Endothelial cell of umbilical vein (primary cell): ENCODE measurements at regions not wholly inside any gene's neighbourhood (a gene's known extent, or its start where the extent isn't known, plus 50 kb on each side); places are given as distances from the start of the nearest gene placed in this dataset.

ENCODE experiments used
- BruUV-seq: library from RNA; stranded (reverse); fragments of 400-500 nt; replicated peaks from 2 replicates; lab custom pipeline; 2021; lab: Mats Ljungman, UMichigan
- CTCF ChIA-PET: fragments of 300-600, 350-600 bp; sonication (Branson Sonifier 250); formaldehyde crosslinking; loops from one replicate; lab custom pipeline; 2021; ENCODE audit warnings: antibody characterized with exemption, inconsistent platforms; lab: Charles Lee
- POLR2A ChIA-PET: fragments of 300-600, 350-600 bp; sonication (Branson Sonifier 250); formaldehyde crosslinking; loops from one replicate; lab custom pipeline; 2021; ENCODE audit warnings: antibody characterized with exemption, inconsistent platforms; lab: Charles Lee
- DNase-seq: peaks from one replicate; pipeline ENCODE4 v3.0.0-alpha.2; 2011; ENCODE audit warnings: low read depth, low spot score
- FAIRE-seq: peaks from 2 replicates; lab custom pipeline; 2011; peaks lifted over from hg19 to GRCh38; lab: Jason Lieb, UNC
- H2AFZ ChIP-seq: 2 replicates; pipeline ENCODE4 v1.6.0; 2012; ENCODE audit warnings: low read depth, low read length, control low read depth, inconsistent platforms
- H3K27ac ChIP-seq: 2 replicates; pipeline ENCODE4 v1.5.1; 2011; ENCODE audit warnings: low read depth, mild to moderate bottlenecking, control low read depth, low read length, moderate library complexity; ENCODE audit not compliant: insufficient read depth
- H3K27me3 ChIP-seq, 2 experiments: 2 replicates each; pipeline versions ENCODE4 v1.6.0 to v1.6.1; 2011; ENCODE audit warnings: low read length in 2 of 2, mixed read lengths in 1 of 2; ENCODE audit not compliant: control insufficient read depth in 2 of 2, insufficient read depth in 2 of 2
- H3K36me3 ChIP-seq, 2 experiments: 2 replicates in 1 of 2; 3 replicates in 1 of 2; pipeline ENCODE4 v1.5.1; 2011; ENCODE audit warnings: low read length in 2 of 2, mild to moderate bottlenecking in 1 of 2, moderate library complexity in 1 of 2; ENCODE audit not compliant: control insufficient read depth in 2 of 2, insufficient read depth in 2 of 2; ENCODE audit errors: extremely low read depth in 1 of 2
- H3K4me1 ChIP-seq: 3 replicates; pipeline ENCODE4 v1.5.1; 2011; ENCODE audit warnings: mild to moderate bottlenecking, low read length; ENCODE audit not compliant: control insufficient read depth, insufficient read depth; ENCODE audit errors: extremely low read depth
- H3K4me2 ChIP-seq: 2 replicates; pipeline ENCODE4 v1.6.1; 2011; ENCODE audit warnings: low read length, control low read depth, mixed read lengths; ENCODE audit not compliant: insufficient read depth
- H3K4me3 ChIP-seq, 3 experiments: fragments of 200-600 bp in 1 of 3; sonication (generic), shearing (Covaris generic) in 1 of 3; replicated peaks in 1 of 3; 2 replicates each; pipeline ENCODE4 v1.5.1; 2011 to 2016; ENCODE audit warnings: control low read depth in 3 of 3, low read length in 3 of 3, mild to moderate bottlenecking in 2 of 3, inconsistent platforms in 1 of 3, low read depth in 1 of 3, moderate library complexity in 1 of 3; ENCODE audit not compliant: insufficient read depth in 1 of 3
- H3K79me2 ChIP-seq: 2 replicates; pipeline ENCODE4 v1.6.0; 2012; ENCODE audit warnings: low read length, inconsistent platforms; ENCODE audit not compliant: control insufficient read depth, insufficient read depth
- H3K9ac ChIP-seq: replicated peaks from 2 replicates; pipeline ENCODE3; 2011; ENCODE audit warnings: low read length, control low read depth; ENCODE audit not compliant: insufficient read depth; ENCODE audit errors: extremely low read depth
- H3K9me1 ChIP-seq: replicated peaks from 3 replicates; pipeline ENCODE4 v1.6.0; 2011; ENCODE audit warnings: mild to moderate bottlenecking, low read length; ENCODE audit not compliant: control insufficient read depth, insufficient read depth; ENCODE audit errors: extremely low read depth
- H3K9me3 ChIP-seq: replicated peaks from 2 replicates; pipeline ENCODE4 v1.5.1; 2012; ENCODE audit warnings: low read length, inconsistent platforms; ENCODE audit not compliant: control insufficient read depth, insufficient read depth
- H4K20me1 ChIP-seq: replicated peaks from 2 replicates; pipeline ENCODE3; 2011; ENCODE audit warnings: mild to moderate bottlenecking, low read length; ENCODE audit not compliant: control insufficient read depth, insufficient read depth; ENCODE audit errors: extremely low read depth
- EZH2 ChIP-seq: IDR thresholded peaks from 2 replicates; pipeline ENCODE4 v1.6.1; 2012; ENCODE audit warnings: borderline replicate concordance, low read depth, mild to moderate bottlenecking, moderate library complexity, low read length, inconsistent platforms; ENCODE audit not compliant: severe bottlenecking
- FOS ChIP-seq: IDR thresholded peaks from 2 replicates; pipeline ENCODE4 v1.6.1; 2011; ENCODE audit warnings: mild to moderate bottlenecking, low read length, moderate library complexity, borderline replicate concordance; ENCODE audit not compliant: insufficient read depth
- GATA2 ChIP-seq: IDR thresholded peaks from 2 replicates; pipeline ENCODE4 v1.7.0; 2011; ENCODE audit warnings: low read depth, mild to moderate bottlenecking, moderate library complexity, mixed read lengths, low read length; ENCODE audit not compliant: insufficient read length, insufficient read depth
- JUN ChIP-seq: IDR thresholded peaks from 2 replicates; pipeline ENCODE4 v1.6.1; 2011; ENCODE audit warnings: borderline replicate concordance, low read depth; ENCODE audit not compliant: insufficient read length, insufficient read depth
- MYC ChIP-seq: IDR thresholded peaks from one replicate; pipeline ENCODE4 v1.6.1; 2011; ENCODE audit warnings: mild to moderate bottlenecking, low read depth, low read length
- POLR2A ChIP-seq: IDR thresholded peaks from 2 replicates; pipeline ENCODE4 v1.6.1; 2012; ENCODE audit warnings: low read depth, mild to moderate bottlenecking, control low read depth, low read length
- POLR2AphosphoS5 ChIP-seq: IDR thresholded peaks from 2 replicates; pipeline ENCODE4 v1.6.1; 2012; ENCODE audit warnings: low read depth, mild to moderate bottlenecking, control low read depth, low read length, moderate library complexity; ENCODE audit not compliant: insufficient read depth
- dilution Hi-C: fragments of 300-500 bp; cut with MboI; formaldehyde crosslinking; loops from one replicate; pipeline ENCODE4 v1.15.0; 2019; ENCODE audit warnings: low sequenced_read_pairs; ENCODE audit not compliant: extremely low pct_ligation_motif_present
- intact Hi-C: fragments of 100-400 bp; cut with micrococcal nuclease; formaldehyde crosslinking; loops from one replicate; pipeline ENCODE4 v1.10.0; 2022
- TF ChIP-seq, protein P1 (sequence below): IDR thresholded peaks from 2 replicates; pipeline ENCODE4 v1.6.1; 2011; ENCODE audit not compliant: insufficient read depth, insufficient read length
- TF ChIP-seq, protein P2 (sequence below), 2 donors: IDR thresholded peaks; 1 replicate in 1 of 2; 2 replicates in 1 of 2; pipeline ENCODE4 v1.5.1; 2011; ENCODE audit warnings: low read length in 2 of 2, mild to moderate bottlenecking in 2 of 2, moderate library complexity in 2 of 2, control low read depth in 1 of 2, inconsistent platforms in 1 of 2, low read depth in 1 of 2; ENCODE audit not compliant: insufficient read depth in 1 of 2; ENCODE audit errors: extremely low read depth in 1 of 2

DNA sequence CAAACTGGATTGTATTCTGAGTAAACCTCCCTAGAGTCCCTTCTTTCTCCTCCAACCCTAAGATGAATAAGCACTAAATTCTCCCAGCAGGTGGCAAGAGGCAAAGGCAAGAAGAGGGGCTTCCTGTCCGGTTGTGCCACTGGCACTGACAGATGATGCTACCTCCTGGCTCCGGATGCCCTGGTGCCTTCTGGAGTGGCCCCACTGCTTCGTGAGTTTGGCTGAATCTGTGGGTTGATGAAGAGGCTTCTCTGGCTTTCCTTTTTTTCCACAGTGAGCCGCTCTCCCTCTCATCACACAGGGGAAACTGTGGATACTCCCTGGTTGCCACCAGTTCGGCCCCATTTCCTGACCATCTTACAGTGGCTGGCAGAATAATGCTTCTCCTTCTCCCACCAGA is 404.7 kb downstream of the GALR1 start:
- no peak overlapping the region for H3K4me2 ChIP-seq
- H3K9ac ChIP-seq: no peak overlapping the region
- POLR2A ChIA-PET: no interaction called here
- H3K9me3 ChIP-seq: peaks cover 2% of the 10 kb centered on the region
- H3K4me1 ChIP-seq: no peaks in the 10 kb centered on the region
- no TSS peak for BruUV-seq
- DNase-seq (no peak), FAIRE-seq (no peak)
- H3K4me3 ChIP-seq: no peak overlapping the region
- intact Hi-C loops: no loop called here
- CTCF ChIA-PET: no interaction called here
- H3K27me3 ChIP-seq: no peaks in the 10 kb centered on the region
- H3K27ac ChIP-seq: no peak overlapping the region
- H4K20me1 ChIP-seq: no peaks in the 10 kb centered on the region
- no peak overlapping the region for H2AFZ ChIP-seq
- TF ChIP-seq FOS (no peak), POLR2A (no peak), POLR2AphosphoS5 (no peak), EZH2 (no peak), JUN (no peak), GATA2 (no peak), MYC (no peak)
- TF ChIP-seq, protein P1, sequence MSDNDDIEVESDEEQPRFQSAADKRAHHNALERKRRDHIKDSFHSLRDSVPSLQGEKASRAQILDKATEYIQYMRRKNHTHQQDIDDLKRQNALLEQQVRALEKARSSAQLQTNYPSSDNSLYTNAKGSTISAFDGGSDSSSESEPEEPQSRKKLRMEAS: no peak
- TF ChIP-seq, protein P2, sequence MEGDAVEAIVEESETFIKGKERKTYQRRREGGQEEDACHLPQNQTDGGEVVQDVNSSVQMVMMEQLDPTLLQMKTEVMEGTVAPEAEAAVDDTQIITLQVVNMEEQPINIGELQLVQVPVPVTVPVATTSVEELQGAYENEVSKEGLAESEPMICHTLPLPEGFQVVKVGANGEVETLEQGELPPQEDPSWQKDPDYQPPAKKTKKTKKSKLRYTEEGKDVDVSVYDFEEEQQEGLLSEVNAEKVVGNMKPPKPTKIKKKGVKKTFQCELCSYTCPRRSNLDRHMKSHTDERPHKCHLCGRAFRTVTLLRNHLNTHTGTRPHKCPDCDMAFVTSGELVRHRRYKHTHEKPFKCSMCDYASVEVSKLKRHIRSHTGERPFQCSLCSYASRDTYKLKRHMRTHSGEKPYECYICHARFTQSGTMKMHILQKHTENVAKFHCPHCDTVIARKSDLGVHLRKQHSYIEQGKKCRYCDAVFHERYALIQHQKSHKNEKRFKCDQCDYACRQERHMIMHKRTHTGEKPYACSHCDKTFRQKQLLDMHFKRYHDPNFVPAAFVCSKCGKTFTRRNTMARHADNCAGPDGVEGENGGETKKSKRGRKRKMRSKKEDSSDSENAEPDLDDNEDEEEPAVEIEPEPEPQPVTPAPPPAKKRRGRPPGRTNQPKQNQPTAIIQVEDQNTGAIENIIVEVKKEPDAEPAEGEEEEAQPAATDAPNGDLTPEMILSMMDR (IDR thresholded peaks at IDR 0.05; ENCODE audit: extremely low read depth in 1 of 2, insufficient read depth in 1 of 2, low read depth in 1 of 2, low read length in 2 of 2): no peak
- H3K79me2 ChIP-seq: no peaks in the 10 kb centered on the region
- H3K36me3 ChIP-seq: no peaks in the 10 kb centered on the region
- no peaks in the 10 kb centered on the region for H3K9me1 ChIP-seq
- dilution Hi-C loops: no loop called here
